GM18867 (cell line): ENCODE measurements at regions not wholly inside any gene's neighbourhood (a gene's known extent, or its start where the extent isn't known, plus 50 kb on each side); places are given as distances from the start of the nearest gene placed in this dataset.
"Not testable (repeated sequence)": the region's sequence is repeated elsewhere in the genome, so short reads cannot be mapped to it uniquely, and the experiment has no call there.

Experiments used
- ATAC-seq: cut with Tn5 transposase; IDR thresholded peaks from one replicate; pipeline ENCODE4 v1.9.1; 2021; ENCODE audit warnings: mild to moderate bottlenecking, moderate library complexity; ENCODE audit not compliant: unreplicated experiment

- ATAC-seq = no peak
These were observed 213.9 kb downstream of the IRX2 start for GRCh38 chr5:2537378-2538145.

GRCh38 chr5:2536632-2537377, 214.7 kb downstream of the IRX2 start:
- ATAC-seq = no peak

- no peak for ATAC-seq
These were observed 216.5 kb downstream of the IRX2 start for GRCh38 chr5:2534970-2535369.

- no peak for ATAC-seq
These were observed 217.2 kb downstream of the IRX2 start for GRCh38 chr5:2534251-2534650.

GRCh38 chr5:2533848-2534247, 217.6 kb downstream of the IRX2 start:
- ATAC-seq = not testable (repeated sequence)

GRCh38 chr5:2532809-2533208, 218.7 kb downstream of the IRX2 start:
- ATAC-seq = no peak

- no peak for ATAC-seq
These were observed 220.2 kb downstream of the IRX2 start for GRCh38 chr5:2531318-2531717.

GRCh38 chr5:2530609-2531008, 220.9 kb downstream of the IRX2 start:
- ATAC-seq = no peak

- ATAC-seq = no peak
These were observed 221.9 kb downstream of the IRX2 start for GRCh38 chr5:2529371-2530092.

- ATAC-seq = no peak
These were observed 226.1 kb downstream of the IRX2 start for GRCh38 chr5:2525351-2525750.

GRCh38 chr5:2524620-2525019, 226.9 kb downstream of the IRX2 start:
- no peak for ATAC-seq

- no peak for ATAC-seq
These were observed 228.3 kb downstream of the IRX2 start for GRCh38 chr5:2523180-2523579.

- no peak for ATAC-seq
These were observed 229.1 kb downstream of the IRX2 start for GRCh38 chr5:2522372-2522771.

GRCh38 chr5:2519153-2519552, 232.3 kb downstream of the IRX2 start:
- no peak for ATAC-seq

GRCh38 chr5:2517451-2517850, 234.0 kb downstream of the IRX2 start:
- ATAC-seq = no peak

- ATAC-seq = no peak
These were observed 236.2 kb downstream of the IRX2 start for GRCh38 chr5:2515180-2515764.

GRCh38 chr5:2514484-2514883, 237.0 kb downstream of the IRX2 start:
- ATAC-seq = no peak

GRCh38 chr5:2511706-2512105, 239.8 kb downstream of the IRX2 start:
- no peak for ATAC-seq

GRCh38 chr5:2511126-2511525, 240.4 kb downstream of the IRX2 start:
- ATAC-seq = no peak

- ATAC-seq = no peak
These were observed 241.9 kb downstream of the IRX2 start for GRCh38 chr5:2509527-2509926.

- ATAC-seq = no peak
These were observed 243.0 kb downstream of the IRX2 start for GRCh38 chr5:2508514-2508913.
